ENCODE measurements at regions not wholly inside any gene's neighbourhood (a gene's known extent, or its start where the extent isn't known, plus 50 kb on each side); places are given as distances from the start of the nearest gene placed in this dataset.

GRCh38 chr11:70769521-70769920 is 371.2 kb downstream of the CTTN start:
- intact Hi-C loops (cut with micrococcal nuclease): no loop called here
- Mint-ChIP-seq H3K4me1 (no peaks in the 10 kb centered on the region), H3K36me3 (no peaks in the 10 kb centered on the region), H3K27me3 (ENCODE audit: low read depth in 2 of 2) (peaks cover 0 to 7% of the 10 kb centered on the region in 2 donors), H3K9me3 (no peaks in the 10 kb centered on the region), H3K4me3 (no peak overlapping the region), H3K27ac (no peak overlapping the region)
- 87% methylated on average over 8 of the region's 8 CpGs for WGBS (ENCODE audit: insufficient coverage)
- Histone ChIP-seq H3K4me1 (ENCODE audit: control insufficient read depth, insufficient read depth, low read length) (no peaks in the 10 kb centered on the region), H3K27ac (ENCODE audit: low read length) (no peak overlapping the region), H3K4me3 (ENCODE audit: low read length) (no peak overlapping the region), H3K9me3 (ENCODE audit: control insufficient read depth, insufficient read depth, low read length) (no peaks in the 10 kb centered on the region), H3K27me3 (ENCODE audit: control insufficient read depth, insufficient read depth, low read length) (no peaks in the 10 kb centered on the region), H3K36me3 (ENCODE audit: control insufficient read depth, insufficient read depth, low read length) (no peaks in the 10 kb centered on the region)
- DNase-seq (no peak), ATAC-seq (no peak)
- TF ChIP-seq CTCF (IDR thresholded peaks at IDR 0.05): no peak

DNA sequence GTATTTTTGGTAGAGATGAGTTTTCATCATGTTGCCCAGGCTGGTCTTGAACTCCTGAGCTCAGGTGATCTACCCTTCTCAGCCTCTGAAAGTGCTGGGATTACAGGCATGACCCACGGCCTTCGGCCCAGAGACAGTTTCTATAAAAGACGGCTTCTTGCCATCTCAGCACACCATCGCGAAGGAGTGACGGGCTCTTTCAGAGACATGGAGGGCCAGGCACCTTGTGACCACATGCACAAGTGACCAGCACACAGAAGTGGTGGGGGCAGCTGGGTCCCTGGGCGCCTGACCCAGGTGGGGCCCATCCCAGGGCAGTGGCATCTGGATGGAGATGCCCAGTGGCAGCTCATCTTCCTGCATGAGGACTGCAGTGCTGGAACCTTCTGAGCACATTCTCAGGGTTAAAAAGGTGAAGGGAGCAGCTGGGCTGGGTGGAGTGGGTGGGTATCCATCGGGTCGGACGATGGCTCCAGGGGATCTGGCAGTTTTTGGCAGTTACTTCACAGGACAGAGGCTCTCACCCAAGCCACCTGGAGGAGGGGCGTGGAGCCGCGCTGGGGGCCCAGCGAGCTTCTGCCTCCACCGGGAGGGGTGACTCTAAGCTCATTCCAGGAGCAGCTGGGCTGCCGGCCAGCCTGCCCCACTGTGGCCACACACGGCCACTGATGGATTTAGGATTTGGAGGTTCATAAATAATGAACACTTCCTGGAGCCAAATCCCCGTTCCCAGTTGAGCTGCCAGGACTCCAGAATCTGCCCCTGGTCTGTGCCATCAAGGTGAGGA is 373.0 kb downstream of the CTTN start:
- DNase-seq (no peak), ATAC-seq (no peak)
- H3K9me3 ChIP-seq (ENCODE audit: control insufficient read depth, insufficient read depth, low read length): no peaks in the 10 kb centered on the region
- no peak overlapping the region for H3K27ac ChIP-seq (ENCODE audit: low read length)
- Mint-ChIP-seq H3K4me3 (no peak overlapping the region), H3K27me3 (ENCODE audit: low read depth in 2 of 2) (peaks cover 0 to 4% of the 10 kb centered on the region in 2 donors), H3K4me1 (no peaks in the 10 kb centered on the region), H3K36me3 (no peaks in the 10 kb centered on the region), H3K9me3 (no peaks in the 10 kb centered on the region), H3K27ac (no peak overlapping the region)
- no peak for TF ChIP-seq CTCF (IDR thresholded peaks at IDR 0.05)
- WGBS (ENCODE audit: insufficient coverage): 92% methylated on average over 18 of the region's 18 CpGs
- H3K36me3 ChIP-seq (ENCODE audit: control insufficient read depth, insufficient read depth, low read length): no peaks in the 10 kb centered on the region
- intact Hi-C loops (cut with micrococcal nuclease): loop anchor here (5.0 kb wide), 1 partner anchor 51 kb away; no protein-coding TSS in a partner anchor
- H3K27me3 ChIP-seq (ENCODE audit: control insufficient read depth, insufficient read depth, low read length): no peaks in the 10 kb centered on the region
- no peak overlapping the region for H3K4me3 ChIP-seq (ENCODE audit: low read length)
- no peaks in the 10 kb centered on the region for H3K4me1 ChIP-seq (ENCODE audit: control insufficient read depth, insufficient read depth, low read length)

GRCh38 chr11:70772950-70773349 is 374.6 kb downstream of the CTTN start:
- H3K4me3 Mint-ChIP-seq: no peak overlapping the region
- no peak for ATAC-seq
- no peak overlapping the region for H3K27ac ChIP-seq (ENCODE audit: low read length)
- no peak overlapping the region for H3K4me3 ChIP-seq (ENCODE audit: low read length)
- H3K27ac Mint-ChIP-seq: no peak overlapping the region
- no peaks in the 10 kb centered on the region for H3K4me1 ChIP-seq (ENCODE audit: control insufficient read depth, insufficient read depth, low read length)
- H3K27me3 ChIP-seq (ENCODE audit: control insufficient read depth, insufficient read depth, low read length): no peaks in the 10 kb centered on the region
- no peaks in the 10 kb centered on the region for H3K4me1 Mint-ChIP-seq
- no peaks in the 10 kb centered on the region for H3K36me3 ChIP-seq (ENCODE audit: control insufficient read depth, insufficient read depth, low read length)
- H3K27me3 Mint-ChIP-seq (ENCODE audit: low read depth in 2 of 2): peaks cover 0 to 6% of the 10 kb centered on the region in 2 donors
- DNase-seq: no peak
- no peaks in the 10 kb centered on the region for H3K9me3 ChIP-seq (ENCODE audit: control insufficient read depth, insufficient read depth, low read length)
- no peak for TF ChIP-seq CTCF (IDR thresholded peaks at IDR 0.05)
- H3K9me3 Mint-ChIP-seq: no peaks in the 10 kb centered on the region
- H3K36me3 Mint-ChIP-seq: no peaks in the 10 kb centered on the region
- WGBS (ENCODE audit: insufficient coverage): 86% methylated on average over 8 of the region's 8 CpGs
- intact Hi-C loops (cut with micrococcal nuclease): loop anchor here (5.0 kb wide), 1 partner anchor 49 kb away; no protein-coding TSS in a partner anchor
